Mesenchymal stem cell (in vitro differentiated cells and primary cell): ENCODE measurements at regions not wholly inside any gene's neighbourhood (a gene's known extent, or its start where the extent isn't known, plus 50 kb on each side); places are given as distances from the start of the nearest gene placed in this dataset.
A peak's percentile ranks its signal among the peaks of the same experiment; 100 is the strongest.

Experiments
- DNase-seq: peaks from one replicate; pipeline ENCODE4 v3.0.0-alpha.2; 2013
- H2AFZ ChIP-seq: one replicate; pipeline ENCODE4 v1.6.1; 2013; ENCODE audit warnings: low read depth, mild to moderate bottlenecking, control low read depth, inconsistent platforms, low read length, moderate library complexity
- H2AK5ac ChIP-seq: 2 replicates; pipeline ENCODE4 v1.6.1; 2013; ENCODE audit warnings: low read length, moderate library complexity, mild to moderate bottlenecking, inconsistent platforms; ENCODE audit not compliant: severe bottlenecking
- H2BK120ac ChIP-seq: one replicate; pipeline ENCODE4 v1.6.1; 2013; ENCODE audit warnings: low read depth, mild to moderate bottlenecking, inconsistent platforms, low read length, moderate library complexity
- H2BK12ac ChIP-seq, 2 experiments: one replicate each; pipeline ENCODE4 v1.6.1; 2013; ENCODE audit warnings: inconsistent platforms in 2 of 2, low read length in 2 of 2, mild to moderate bottlenecking in 2 of 2, moderate library complexity in 2 of 2, control low read depth in 1 of 2
- H2BK15ac ChIP-seq: one replicate; pipeline ENCODE4 v1.6.1; 2013; ENCODE audit warnings: mild to moderate bottlenecking, low read depth, inconsistent platforms; ENCODE audit not compliant: poor library complexity, severe bottlenecking
- H2BK5ac ChIP-seq: 2 replicates; pipeline ENCODE4 v1.6.1; 2013; ENCODE audit warnings: low read depth, mild to moderate bottlenecking, low read length, control low read depth, inconsistent platforms; ENCODE audit not compliant: poor library complexity, severe bottlenecking
- H3K14ac ChIP-seq, 2 experiments: one replicate each; pipeline ENCODE4 v1.6.1; 2013; ENCODE audit warnings: inconsistent platforms in 2 of 2, low read length in 2 of 2, control low read depth in 1 of 2, mild to moderate bottlenecking in 1 of 2, moderate library complexity in 1 of 2
- H3K18ac ChIP-seq, 2 experiments: one replicate each; pipeline ENCODE4 v1.6.1; 2013; ENCODE audit warnings: inconsistent platforms in 2 of 2, low read length in 2 of 2, control low read depth in 1 of 2, low read depth in 1 of 2, mild to moderate bottlenecking in 1 of 2
- H3K23ac ChIP-seq, 2 experiments: one replicate each; pipeline ENCODE4 v1.6.1; 2013; ENCODE audit warnings: inconsistent platforms in 2 of 2, low read length in 2 of 2, mild to moderate bottlenecking in 2 of 2, moderate library complexity in 2 of 2, control low read depth in 1 of 2
- H3K27ac ChIP-seq: 2 replicates; pipeline ENCODE4 v1.5.1; 2013; ENCODE audit warnings: mild to moderate bottlenecking, moderate library complexity, low read length, control low read depth, inconsistent platforms; ENCODE audit not compliant: poor library complexity, severe bottlenecking
- H3K27me3 ChIP-seq, 2 experiments: 2 replicates each; pipeline versions ENCODE4 v1.6.1 to v1.7.0; 2013; ENCODE audit warnings: low read length in 2 of 2, mild to moderate bottlenecking in 2 of 2, moderate library complexity in 2 of 2, control low read depth in 1 of 2, inconsistent platforms in 1 of 2; ENCODE audit not compliant: control insufficient read depth in 1 of 2, insufficient read depth in 1 of 2
- H3K36me3 ChIP-seq, 2 experiments: 2 replicates each; pipeline versions ENCODE4 v1.6.1 to v1.7.0; 2013; ENCODE audit warnings: low read length in 2 of 2, control low read depth in 1 of 2, inconsistent platforms in 1 of 2, low read depth in 1 of 2, mild to moderate bottlenecking in 1 of 2; ENCODE audit not compliant: insufficient read depth in 2 of 2, control insufficient read depth in 1 of 2
- H3K4ac ChIP-seq, 2 experiments: one replicate each; pipeline ENCODE4 v1.6.1; 2013; ENCODE audit warnings: inconsistent platforms in 2 of 2, low read length in 2 of 2, mild to moderate bottlenecking in 2 of 2, moderate library complexity in 2 of 2, control low read depth in 1 of 2, low read depth in 1 of 2
- H3K4me1 ChIP-seq: 2 replicates; pipeline ENCODE4 v1.6.1; 2013; ENCODE audit warnings: low read depth, low read length, control low read depth; ENCODE audit not compliant: control insufficient read depth, insufficient read depth
- H3K4me2 ChIP-seq: 2 replicates; pipeline ENCODE4 v1.6.1; 2013; ENCODE audit warnings: low read length, mild to moderate bottlenecking, inconsistent platforms; ENCODE audit not compliant: poor library complexity, severe bottlenecking
- H3K4me3 ChIP-seq, 2 experiments: 2 replicates each; pipeline versions ENCODE4 v1.5.1 to v1.7.0; 2013; ENCODE audit warnings: low read length in 2 of 2, mild to moderate bottlenecking in 2 of 2, control low read depth in 1 of 2, low read depth in 1 of 2; ENCODE audit not compliant: insufficient read depth in 1 of 2
- H3K79me1 ChIP-seq: replicated peaks from 2 replicates; pipeline ENCODE4 v1.6.1; 2013; ENCODE audit warnings: mild to moderate bottlenecking, control low read depth, low read length, inconsistent platforms; ENCODE audit not compliant: poor library complexity, severe bottlenecking
- H3K9ac ChIP-seq: 2 replicates; pipeline ENCODE4 v1.7.0; 2013; ENCODE audit warnings: mild to moderate bottlenecking, low read length, moderate library complexity
- H3K9me3 ChIP-seq: 2 replicates; pipeline ENCODE4 v1.7.0; 2013; ENCODE audit warnings: mild to moderate bottlenecking, low read length; ENCODE audit not compliant: control insufficient read depth
- H4K8ac ChIP-seq: one replicate; pipeline ENCODE4 v1.6.1; 2013; ENCODE audit warnings: inconsistent platforms, mild to moderate bottlenecking, low read length, moderate library complexity
- H4K91ac ChIP-seq: one replicate; pipeline ENCODE4 v1.6.1; 2013; ENCODE audit warnings: mild to moderate bottlenecking, low read length, inconsistent platforms
- WGBS: methylation state at CpG from one replicate; pipeline ENCODE4 v1.1.7; 2013; ENCODE audit warnings: mixed read lengths; 5-methylcytosine and 5-hydroxymethylcytosine counted together

DNA sequence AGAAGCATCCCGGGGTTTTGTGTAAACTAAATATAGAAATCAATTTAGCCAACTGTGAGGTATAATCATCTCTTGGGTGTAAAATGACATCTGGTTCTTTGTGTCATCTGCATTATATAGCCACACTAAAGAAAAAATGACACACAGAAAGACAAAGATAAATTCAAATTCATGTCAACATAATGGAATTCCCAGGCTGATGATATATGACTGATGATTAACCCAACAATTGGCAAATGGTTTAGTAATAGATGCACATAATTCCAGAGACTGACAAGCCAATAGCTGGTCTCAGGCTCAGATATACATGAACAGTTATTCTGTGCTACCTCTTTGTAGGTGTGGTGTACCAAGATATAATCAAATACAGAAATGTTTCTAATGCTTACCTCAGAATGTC is 375.4 kb upstream of the PITX2 start:
- H3K14ac ChIP-seq: no peak overlapping the region
- H3K4me3 ChIP-seq: no peak overlapping the region
- H3K4me2 ChIP-seq: no peak overlapping the region
- H3K9me3 ChIP-seq: no peaks in the 10 kb centered on the region
- no peak overlapping the region for H3K18ac ChIP-seq
- no peak overlapping the region for H2BK5ac ChIP-seq
- H3K27ac ChIP-seq: no peak overlapping the region
- no peak overlapping the region for H4K91ac ChIP-seq
- no peak overlapping the region for H2BK120ac ChIP-seq
- H3K27me3 ChIP-seq: no peaks in the 10 kb centered on the region
- H2AK5ac ChIP-seq: no peak overlapping the region
- H3K4me1 ChIP-seq: no peaks in the 10 kb centered on the region
- DNase-seq: no peak
- H2BK15ac ChIP-seq: no peak overlapping the region
- WGBS: no CpG with 5 or more reads among the region's 1 CpG
- no peaks in the 10 kb centered on the region for H3K79me1 ChIP-seq
- no peaks in the 10 kb centered on the region for H3K36me3 ChIP-seq
- no peak overlapping the region for H2BK12ac ChIP-seq
- H3K23ac ChIP-seq: no peak overlapping the region
- H2AFZ ChIP-seq: no peak overlapping the region
- no peak overlapping the region for H4K8ac ChIP-seq
- H3K9ac ChIP-seq: no peak overlapping the region
- H3K4ac ChIP-seq: no peak overlapping the region

DNA sequence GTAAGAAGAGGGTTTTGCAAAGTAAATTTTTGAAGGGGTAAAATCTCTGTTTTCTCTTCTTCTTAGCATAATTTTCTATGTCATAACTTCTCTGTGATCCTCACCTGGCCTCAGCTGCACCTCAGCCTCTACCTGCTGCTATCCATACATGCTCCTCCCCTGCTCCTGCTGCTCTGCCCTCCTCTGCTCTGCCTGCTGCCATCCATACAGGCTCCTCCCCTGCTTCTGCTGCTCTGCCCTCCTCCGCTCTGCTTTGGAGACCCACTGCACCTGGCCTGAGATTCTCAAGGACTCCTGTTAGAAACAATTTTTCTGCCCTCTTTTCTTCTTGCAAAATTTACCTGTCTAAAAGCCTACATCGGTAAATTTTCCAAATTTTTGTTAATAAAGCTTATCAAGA is 388.6 kb upstream of the PITX2 start:
- no peak overlapping the region for H2AFZ ChIP-seq
- H3K27me3 ChIP-seq: no peaks in the 10 kb centered on the region
- WGBS: 100% methylated on average over 1 of the region's 2 CpGs
- no peak overlapping the region for H3K23ac ChIP-seq
- no peak for DNase-seq
- no peaks in the 10 kb centered on the region for H3K36me3 ChIP-seq
- no peak overlapping the region for H4K8ac ChIP-seq
- H3K18ac ChIP-seq: no peak overlapping the region
- H3K27ac ChIP-seq: no peak overlapping the region
- no peaks in the 10 kb centered on the region for H3K4me1 ChIP-seq
- no peak overlapping the region for H2BK5ac ChIP-seq
- H2BK120ac ChIP-seq: no peak overlapping the region
- no peak overlapping the region for H3K4ac ChIP-seq
- H3K4me2 ChIP-seq: no peak overlapping the region
- H3K9ac ChIP-seq: no peak overlapping the region
- no peak overlapping the region for H3K4me3 ChIP-seq
- H2BK15ac ChIP-seq: no peak overlapping the region
- H4K91ac ChIP-seq: no peak overlapping the region
- H3K9me3 ChIP-seq: no peaks in the 10 kb centered on the region
- no peak overlapping the region for H3K14ac ChIP-seq
- no peak overlapping the region for H2AK5ac ChIP-seq
- no peaks in the 10 kb centered on the region for H3K79me1 ChIP-seq
- H2BK12ac ChIP-seq: no peak overlapping the region

DNA sequence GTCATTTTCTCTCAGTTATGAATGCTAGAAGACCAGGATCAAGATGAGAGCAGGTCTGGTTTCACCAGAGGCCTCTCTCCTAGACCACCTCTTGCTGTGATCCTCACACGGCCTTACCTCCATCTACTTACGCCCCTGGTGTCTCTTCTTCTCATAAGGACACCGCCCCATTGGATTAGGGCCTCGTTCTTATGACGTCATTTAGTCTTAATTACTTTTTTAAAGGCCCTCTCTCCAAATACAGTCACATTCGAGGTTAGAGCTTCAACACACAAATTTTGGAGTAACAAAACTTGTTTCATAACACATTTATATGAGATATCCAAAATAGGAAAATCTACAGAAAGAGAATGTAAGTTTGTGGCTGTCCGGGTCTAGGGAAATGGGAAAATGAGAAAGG is 391.0 kb upstream of the PITX2 start:
- no peaks in the 10 kb centered on the region for H3K27me3 ChIP-seq
- no peak overlapping the region for H4K8ac ChIP-seq
- no peak overlapping the region for H3K27ac ChIP-seq
- 93% methylated on average over 6 of the region's 7 CpGs for WGBS
- no peak overlapping the region for H4K91ac ChIP-seq
- H3K14ac ChIP-seq: no peak overlapping the region
- no peaks in the 10 kb centered on the region for H3K79me1 ChIP-seq
- H2BK15ac ChIP-seq: no peak overlapping the region
- no peak overlapping the region for H2BK5ac ChIP-seq
- no peak overlapping the region for H3K4me2 ChIP-seq
- H2BK12ac ChIP-seq: no peak overlapping the region
- H3K4me3 ChIP-seq: no peak overlapping the region
- no peak overlapping the region for H3K4ac ChIP-seq
- no peak overlapping the region for H3K18ac ChIP-seq
- no peak overlapping the region for H2BK120ac ChIP-seq
- no peaks in the 10 kb centered on the region for H3K36me3 ChIP-seq
- no peaks in the 10 kb centered on the region for H3K4me1 ChIP-seq
- DNase-seq: no peak
- H3K9me3 ChIP-seq: no peaks in the 10 kb centered on the region
- no peak overlapping the region for H3K9ac ChIP-seq
- H2AK5ac ChIP-seq: no peak overlapping the region
- H2AFZ ChIP-seq: no peak overlapping the region
- H3K23ac ChIP-seq: no peak overlapping the region

DNA sequence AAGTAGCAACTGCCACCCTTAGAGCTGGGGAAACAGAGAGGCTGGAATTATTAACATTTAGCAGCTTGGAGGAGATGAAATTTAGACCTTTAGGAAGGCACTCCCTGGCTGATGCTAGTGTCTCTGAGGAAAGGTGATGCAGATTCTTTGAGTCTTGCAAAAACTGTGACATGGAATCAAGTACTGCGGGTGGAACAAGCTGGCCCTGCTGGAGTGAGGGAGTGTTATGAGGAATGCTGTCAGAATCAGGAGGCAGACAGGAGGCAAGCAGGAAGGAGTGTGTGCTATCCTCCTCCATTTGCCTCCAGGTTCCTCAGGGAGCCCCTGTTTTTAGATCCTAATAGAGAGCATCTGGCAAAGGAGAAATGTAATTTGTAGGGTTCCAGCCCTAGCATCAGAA is 391.7 kb upstream of the PITX2 start:
- no peak overlapping the region for H3K9ac ChIP-seq
- H4K8ac ChIP-seq: no peak overlapping the region
- no peaks in the 10 kb centered on the region for H3K79me1 ChIP-seq
- no peaks in the 10 kb centered on the region for H3K36me3 ChIP-seq
- H2BK15ac ChIP-seq: no peak overlapping the region
- no peak overlapping the region for H3K4me3 ChIP-seq
- 96% methylated on average over 1 of the region's 1 CpG for WGBS
- H2BK12ac ChIP-seq: no peak overlapping the region
- no peaks in the 10 kb centered on the region for H3K4me1 ChIP-seq
- H3K27ac ChIP-seq: no peak overlapping the region
- H2AFZ ChIP-seq: no peak overlapping the region
- H3K4ac ChIP-seq: no peak overlapping the region
- no peak overlapping the region for H3K23ac ChIP-seq
- H2BK120ac ChIP-seq: no peak overlapping the region
- no peak for DNase-seq
- H3K27me3 ChIP-seq: no peaks in the 10 kb centered on the region
- H3K18ac ChIP-seq: no peak overlapping the region
- no peak overlapping the region for H4K91ac ChIP-seq
- H2BK5ac ChIP-seq: no peak overlapping the region
- H3K14ac ChIP-seq: peak overlapping the region in 1 of 2 experiments; percentile 74
- no peak overlapping the region for H2AK5ac ChIP-seq
- no peaks in the 10 kb centered on the region for H3K9me3 ChIP-seq
- no peak overlapping the region for H3K4me2 ChIP-seq
